Caco-2 (cell line): ENCODE measurements at regions not wholly inside any gene's neighbourhood (a gene's known extent, or its start where the extent isn't known, plus 50 kb on each side); places are given as distances from the start of the nearest gene placed in this dataset.

ENCODE experiments used
- BruUV-seq: library from RNA; stranded (reverse); fragments of 400-500 nt; replicated peaks from 2 replicates; lab custom pipeline; 2021; lab: Mats Ljungman, UMichigan
- CTCF ChIA-PET: fragments of 300-600 bp; sonication (Branson Sonifier 250); formaldehyde crosslinking; loops from one replicate; lab custom pipeline; 2022; ENCODE audit warnings: antibody characterized with exemption; lab: Charles Lee
- POLR2A ChIA-PET: fragments of 300-600 bp; sonication (Branson Sonifier 250); formaldehyde crosslinking; loops from one replicate; lab custom pipeline; 2022; ENCODE audit warnings: antibody characterized with exemption; lab: Charles Lee
- DNase-seq, 2 experiments: peaks; one replicate each; pipeline versions ENCODE4 v3.0.0 to v3.0.0-alpha.2; 2020 to 2022
- H3K27me3 ChIP-seq: replicated peaks from 2 replicates; pipeline ENCODE4 v1.6.0; 2011; ENCODE audit warnings: low read length; ENCODE audit not compliant: control insufficient read depth, insufficient read depth
- H3K36me3 ChIP-seq: 2 replicates; pipeline ENCODE4 v1.5.1; 2011; ENCODE audit warnings: low read length; ENCODE audit not compliant: control insufficient read depth, insufficient read depth
- H3K4me1 ChIP-seq: fragments of 250-450 bp; sonication (Bioruptor Pico); 2 replicates; pipeline ENCODE4 v1.5.1; 2020; ENCODE audit warnings: mild to moderate bottlenecking
- H3K4me3 ChIP-seq: 2 replicates; pipeline ENCODE4 v1.5.1; 2011; ENCODE audit warnings: low read depth, mild to moderate bottlenecking, control low read depth, low read length
- H3K9me3 ChIP-seq: fragments of 250-450 bp; sonication (Bioruptor Pico); 2 replicates; pipeline ENCODE4 v1.5.1; 2020; ENCODE audit warnings: mild to moderate bottlenecking, moderate library complexity
- H3K27ac Mint-ChIP-seq: one replicate; pipeline ENCODE4 v1.8.0; 2022; ENCODE audit warnings: mixed read lengths; ENCODE audit not compliant: unreplicated experiment
- H3K27me3 Mint-ChIP-seq: one replicate; pipeline ENCODE4 v1.8.0; 2022; ENCODE audit warnings: mixed read lengths; ENCODE audit not compliant: insufficient read depth, unreplicated experiment
- H3K36me3 Mint-ChIP-seq: one replicate; pipeline ENCODE4 v1.8.0; 2022; ENCODE audit warnings: mild to moderate bottlenecking, mixed read lengths; ENCODE audit not compliant: insufficient read depth, unreplicated experiment
- H3K4me1 Mint-ChIP-seq: one replicate; pipeline ENCODE4 v1.8.0; 2022; ENCODE audit warnings: low read depth, mixed read lengths; ENCODE audit not compliant: unreplicated experiment
- H3K4me3 Mint-ChIP-seq: one replicate; pipeline ENCODE4 v1.8.0; 2022; ENCODE audit warnings: mild to moderate bottlenecking, moderate library complexity, mixed read lengths; ENCODE audit not compliant: unreplicated experiment
- H3K9me3 Mint-ChIP-seq: one replicate; pipeline ENCODE4 v1.8.0; 2022; ENCODE audit warnings: mixed read lengths; ENCODE audit not compliant: unreplicated experiment
- intact Hi-C: fragments of 100-400 bp; cut with micrococcal nuclease; formaldehyde crosslinking; loops from one replicate; pipeline ENCODE4 v1.10.0; 2022; ENCODE audit not compliant: unreplicated experiment
- TF ChIP-seq, protein P1 (sequence below), 2 experiments: fragments of 200-600 bp in 1 of 2; IDR thresholded peaks; 1 replicate in 1 of 2; 2 replicates in 1 of 2; pipeline versions ENCODE4 v1.5.1 to v1.8.0; 2011 to 2022; ENCODE audit warnings: antibody characterized with exemption in 1 of 2, control low read depth in 1 of 2, inconsistent platforms in 1 of 2, low read depth in 1 of 2, low read length in 1 of 2, mild to moderate bottlenecking in 1 of 2, moderate library complexity in 1 of 2; ENCODE audit not compliant: insufficient read depth in 1 of 2, severe bottlenecking in 1 of 2, unreplicated experiment in 1 of 2

DNA sequence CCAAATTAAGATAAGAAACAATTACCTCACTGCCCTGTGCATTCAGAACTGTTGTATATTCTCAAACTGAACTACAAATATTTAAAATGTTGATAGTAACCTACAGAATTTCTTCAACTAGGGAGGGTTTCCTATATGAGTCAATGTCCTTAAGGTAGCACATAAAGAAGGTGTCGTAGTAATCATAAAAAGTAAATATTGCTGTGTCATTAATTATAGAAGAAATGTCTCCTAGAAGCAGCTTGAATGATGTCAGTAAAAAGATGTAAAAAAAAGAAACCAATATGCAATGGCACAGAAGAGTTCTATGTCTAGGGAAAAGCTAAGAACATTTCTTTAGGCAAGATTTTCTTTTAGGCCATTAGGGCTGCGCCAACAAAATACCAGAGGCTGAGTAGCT is 559.6 kb upstream of the EPHA5 start:
- Mint-ChIP-seq H3K9me3 (no peaks in the 10 kb centered on the region), H3K27me3 (no peaks in the 10 kb centered on the region), H3K36me3 (no peaks in the 10 kb centered on the region), H3K4me3 (no peak overlapping the region), H3K4me1 (no peaks in the 10 kb centered on the region), H3K27ac (no peak overlapping the region)
- no TSS peak for BruUV-seq
- intact Hi-C loops, result no loop called here
- Histone ChIP-seq H3K4me3 (no peak overlapping the region), H3K4me1 (no peaks in the 10 kb centered on the region), H3K27me3 (no peaks in the 10 kb centered on the region), H3K9me3 (no peaks in the 10 kb centered on the region), H3K36me3 (no peaks in the 10 kb centered on the region)
- CTCF ChIA-PET, result no interaction called here
- POLR2A ChIA-PET, result no interaction called here
- TF ChIP-seq, protein P1, sequence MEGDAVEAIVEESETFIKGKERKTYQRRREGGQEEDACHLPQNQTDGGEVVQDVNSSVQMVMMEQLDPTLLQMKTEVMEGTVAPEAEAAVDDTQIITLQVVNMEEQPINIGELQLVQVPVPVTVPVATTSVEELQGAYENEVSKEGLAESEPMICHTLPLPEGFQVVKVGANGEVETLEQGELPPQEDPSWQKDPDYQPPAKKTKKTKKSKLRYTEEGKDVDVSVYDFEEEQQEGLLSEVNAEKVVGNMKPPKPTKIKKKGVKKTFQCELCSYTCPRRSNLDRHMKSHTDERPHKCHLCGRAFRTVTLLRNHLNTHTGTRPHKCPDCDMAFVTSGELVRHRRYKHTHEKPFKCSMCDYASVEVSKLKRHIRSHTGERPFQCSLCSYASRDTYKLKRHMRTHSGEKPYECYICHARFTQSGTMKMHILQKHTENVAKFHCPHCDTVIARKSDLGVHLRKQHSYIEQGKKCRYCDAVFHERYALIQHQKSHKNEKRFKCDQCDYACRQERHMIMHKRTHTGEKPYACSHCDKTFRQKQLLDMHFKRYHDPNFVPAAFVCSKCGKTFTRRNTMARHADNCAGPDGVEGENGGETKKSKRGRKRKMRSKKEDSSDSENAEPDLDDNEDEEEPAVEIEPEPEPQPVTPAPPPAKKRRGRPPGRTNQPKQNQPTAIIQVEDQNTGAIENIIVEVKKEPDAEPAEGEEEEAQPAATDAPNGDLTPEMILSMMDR (IDR thresholded peaks at IDR 0.05; ENCODE audit: insufficient read depth in 1 of 2, low read depth in 1 of 2, low read length in 1 of 2, severe bottlenecking in 1 of 2, unreplicated experiment in 1 of 2), result no peak
- DNase-seq, result no peak

DNA sequence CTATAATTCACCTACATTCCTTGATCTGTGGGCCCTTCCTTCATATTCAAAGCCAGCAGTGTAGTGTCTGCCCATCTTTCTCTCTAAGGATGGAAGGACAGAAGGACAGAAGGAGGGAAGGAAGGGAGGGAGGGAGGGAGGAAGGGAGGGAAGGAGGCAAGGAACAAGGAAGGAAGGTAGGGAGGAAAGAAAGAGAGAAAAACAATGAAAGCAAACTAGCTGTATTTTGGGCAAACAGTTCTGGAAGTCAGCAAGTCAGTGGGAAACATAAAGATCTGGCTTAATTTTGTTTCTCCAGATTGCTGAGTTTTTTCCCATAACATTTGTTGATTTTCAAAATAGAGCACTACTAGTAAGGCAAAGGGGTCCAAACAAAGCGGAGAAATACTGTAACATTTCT is 555.2 kb upstream of the EPHA5 start:
- H3K4me3 Mint-ChIP-seq, result no peak overlapping the region
- POLR2A ChIA-PET, result no interaction called here
- no peaks in the 10 kb centered on the region for H3K36me3 Mint-ChIP-seq
- H3K4me1 ChIP-seq, result no peaks in the 10 kb centered on the region
- TF ChIP-seq, protein P1 (IDR thresholded peaks at IDR 0.05; ENCODE audit: insufficient read depth in 1 of 2, low read depth in 1 of 2, low read length in 1 of 2, severe bottlenecking in 1 of 2, unreplicated experiment in 1 of 2), result no peak
- no peak overlapping the region for H3K27ac Mint-ChIP-seq
- no peak for DNase-seq
- H3K36me3 ChIP-seq, result no peaks in the 10 kb centered on the region
- CTCF ChIA-PET, result no interaction called here
- no peaks in the 10 kb centered on the region for H3K27me3 ChIP-seq
- no peak overlapping the region for H3K4me3 ChIP-seq
- no peaks in the 10 kb centered on the region for H3K27me3 Mint-ChIP-seq
- H3K9me3 Mint-ChIP-seq, result no peaks in the 10 kb centered on the region
- BruUV-seq, result no TSS peak
- H3K9me3 ChIP-seq, result no peaks in the 10 kb centered on the region
- intact Hi-C loops, result no loop called here
- no peaks in the 10 kb centered on the region for H3K4me1 Mint-ChIP-seq

DNA sequence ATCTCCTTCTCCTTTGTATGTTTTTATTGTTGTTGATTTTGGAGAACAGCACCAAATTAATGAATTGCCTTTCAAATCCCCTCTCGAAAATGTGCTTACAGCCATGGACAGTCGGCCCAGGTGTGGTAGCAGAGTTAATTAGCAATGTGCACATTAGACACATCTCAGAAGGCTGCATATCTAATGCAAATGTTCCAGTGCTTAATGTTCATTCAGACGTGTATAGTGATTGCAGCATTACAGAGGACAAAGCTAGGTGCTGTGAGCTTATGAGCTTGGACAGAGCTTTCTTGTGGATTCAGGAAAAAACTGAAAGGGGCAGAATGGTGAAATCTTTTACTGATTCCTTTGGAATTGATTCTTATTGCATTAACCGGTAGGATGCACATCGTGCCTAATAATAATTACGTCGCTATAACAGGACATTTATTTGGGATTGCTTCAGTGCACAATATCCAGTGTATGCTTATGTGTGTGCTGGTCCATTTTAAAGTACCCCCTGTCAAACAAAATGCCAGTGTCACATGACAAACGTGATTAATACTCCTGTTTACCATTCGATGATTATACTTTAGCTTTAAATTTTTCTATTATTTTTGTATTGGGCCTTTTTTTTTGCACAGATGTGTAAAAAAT is 552.9 kb upstream of the EPHA5 start:
- H3K9me3 ChIP-seq, result no peaks in the 10 kb centered on the region
- no TSS peak for BruUV-seq
- POLR2A ChIA-PET, result no interaction called here

More for the DNA sequence above, 552.9 kb upstream of the EPHA5 start:
- CTCF ChIA-PET, result no interaction called here
- Histone ChIP-seq H3K4me1 (no peaks in the 10 kb centered on the region), H3K27me3 (no peaks in the 10 kb centered on the region), H3K4me3 (no peak overlapping the region), H3K36me3 (no peaks in the 10 kb centered on the region)
- H3K9me3 Mint-ChIP-seq, result no peaks in the 10 kb centered on the region
- DNase-seq, result no peak
- intact Hi-C loops, result no loop called here
- TF ChIP-seq, protein P1 (IDR thresholded peaks at IDR 0.05; ENCODE audit: insufficient read depth in 1 of 2, low read depth in 1 of 2, low read length in 1 of 2, severe bottlenecking in 1 of 2, unreplicated experiment in 1 of 2), result no peak
- no peak overlapping the region for H3K27ac Mint-ChIP-seq
- no peaks in the 10 kb centered on the region for H3K4me1 Mint-ChIP-seq
- no peaks in the 10 kb centered on the region for H3K36me3 Mint-ChIP-seq
- no peaks in the 10 kb centered on the region for H3K27me3 Mint-ChIP-seq
- no peak overlapping the region for H3K4me3 Mint-ChIP-seq
